GM21576 (cell line): ENCODE measurements at regions not wholly inside any gene's neighbourhood (a gene's known extent, or its start where the extent isn't known, plus 50 kb on each side); places are given as distances from the start of the nearest gene placed in this dataset.
"Not testable (repeated sequence)": the region's sequence is repeated elsewhere in the genome, so short reads cannot be mapped to it uniquely, and the experiment has no call there.

ENCODE experiments used
- ATAC-seq: cut with Tn5 transposase; IDR thresholded peaks from one replicate; pipeline ENCODE4 v1.9.1; 2021; ENCODE audit warnings: mild to moderate bottlenecking, moderate library complexity; ENCODE audit not compliant: unreplicated experiment

GRCh38 chr10:28892818-28893547 is 215.7 kb downstream of the BAMBI start:
- no peak for ATAC-seq

- ATAC-seq = no peak
These were observed 216.8 kb downstream of the BAMBI start for GRCh38 chr10:28894146-28894545.

- ATAC-seq = not testable (repeated sequence)
These were observed 218.3 kb downstream of the BAMBI start for GRCh38 chr10:28895671-28896070.

- ATAC-seq = not testable (repeated sequence)
These were observed 219.6 kb downstream of the BAMBI start for GRCh38 chr10:28896791-28897409.

GRCh38 chr10:28897617-28898464 is 220.5 kb downstream of the BAMBI start:
- no peak for ATAC-seq

- ATAC-seq = no peak
These were observed 224.9 kb downstream of the BAMBI start for GRCh38 chr10:28902215-28902614.

- ATAC-seq = no peak
These were observed 225.7 kb downstream of the BAMBI start for GRCh38 chr10:28903063-28903462.

- ATAC-seq = no peak
These were observed 226.4 kb downstream of the BAMBI start for GRCh38 chr10:28903736-28904135.

- no peak for ATAC-seq
These were observed 228.1 kb downstream of the BAMBI start for GRCh38 chr10:28905371-28905770.

- no peak for ATAC-seq
These were observed 228.7 kb downstream of the BAMBI start for GRCh38 chr10:28906011-28906411.

GRCh38 chr10:28906415-28906814 is 229.1 kb downstream of the BAMBI start:
- ATAC-seq = no peak

GRCh38 chr10:28906934-28907333 is 229.6 kb downstream of the BAMBI start:
- ATAC-seq = no peak

GRCh38 chr10:28909875-28910274 is 232.6 kb downstream of the BAMBI start:
- no peak for ATAC-seq

- no peak for ATAC-seq
These were observed 233.6 kb downstream of the BAMBI start for GRCh38 chr10:28910956-28911355.

GRCh38 chr10:28911511-28911910 is 234.2 kb downstream of the BAMBI start:
- ATAC-seq = not testable (repeated sequence)

GRCh38 chr10:28912017-28912783 is 234.9 kb downstream of the BAMBI start:
- no peak for ATAC-seq

GRCh38 chr10:28913436-28914237 is 236.3 kb downstream of the BAMBI start:
- ATAC-seq = no peak

GRCh38 chr10:28914701-28915100 is 237.4 kb downstream of the BAMBI start:
- no peak for ATAC-seq

GRCh38 chr10:28915989-28916588 is 238.8 kb downstream of the BAMBI start:
- no peak for ATAC-seq

- no peak for ATAC-seq
These were observed 242.8 kb downstream of the BAMBI start for GRCh38 chr10:28920091-28920490.
